Psoas muscle (tissue), 7 donors: ENCODE measurements at regions not wholly inside any gene's neighbourhood (a gene's known extent, or its start where the extent isn't known, plus 50 kb on each side); places are given as distances from the start of the nearest gene placed in this dataset.
A peak's percentile ranks its signal among the peaks of the same experiment; 100 is the strongest.
"Not testable (repeated sequence)": the region's sequence is repeated elsewhere in the genome, so short reads cannot be mapped to it uniquely, and the experiment has no call there.

Experiments
- ATAC-seq, 4 donors: fragments of 200-7000 bp; cut with Tn5 transposase; one replicate each; pipeline ENCODE4 v1.9.1; 2020; ENCODE audit warnings: moderate library complexity in 3 of 4, mild to moderate bottlenecking in 2 of 4
- DNase-seq, 2 donors: peaks; one replicate each; pipeline ENCODE4 v3.0.0-alpha.2; 2020
- H3K27ac ChIP-seq: fragments of 200-600 bp; one replicate; pipeline ENCODE4 v1.8.0; 2022
- H3K27me3 ChIP-seq, 3 donors: fragments of 200-600 bp in 1 of 3; one replicate each; pipeline versions ENCODE4 v1.6.1 to v1.8.0; 2013 to 2022; ENCODE audit warnings: low read length in 2 of 3, mild to moderate bottlenecking in 2 of 3, moderate library complexity in 1 of 3; ENCODE audit not compliant: insufficient read depth in 3 of 3
- H3K36me3 ChIP-seq, 2 donors: fragments of 200-600 bp in 1 of 2; one replicate each; pipeline versions ENCODE4 v1.6.1 to v1.8.0; 2013 to 2022; ENCODE audit warnings: low read depth in 1 of 2, mild to moderate bottlenecking in 1 of 2, moderate library complexity in 1 of 2; ENCODE audit not compliant: insufficient read depth in 1 of 2
- H3K4me1 ChIP-seq: fragments of 200-600 bp; one replicate; pipeline ENCODE4 v1.8.0; 2022
- H3K4me3 ChIP-seq: fragments of 200-600 bp; one replicate; pipeline ENCODE4 v1.8.0; 2022; ENCODE audit warnings: mild to moderate bottlenecking
- H3K9me3 ChIP-seq: fragments of 200-600 bp; one replicate; pipeline ENCODE4 v1.8.0; 2022
- CTCF ChIP-seq: fragments of 200-600 bp; IDR thresholded peaks from one replicate; pipeline ENCODE4 v1.8.0; 2022; ENCODE audit warnings: antibody characterized with exemption
- WGBS, 3 donors: extraction: QIAGEN DNeasy Blood & Tissue Kit; methylation state at CpG; one replicate each; pipeline versions ENCODE4 v1.1.6 to v1.1.7; 2013; 5-methylcytosine and 5-hydroxymethylcytosine counted together
- intact Hi-C, 2 donors: fragments of 100-400 bp; cut with DNase I; formaldehyde crosslinking; loops; one replicate each; pipeline versions ENCODE4 v1.11.0 to v1.14.2; 2022
- donor health status: healthy with polysubstance abuse.
- donor health status: DM: no; HTN: no; CAD: no; lungs with moderate emphysema.
- donor health status: Bipolar disorder and iron deficiency.
- donor health status: healthy.
- donor health status: DM: yes; HTN: yes; CAD: no.
- donor health status: DM: no; HTN: no; CAD: no.
- donor health status: DM: yes; HTN: yes; CAD: no.

GRCh38 chr5:124913329-124913653 is 166.9 kb upstream of the ZNF608 start:
- intact Hi-C loops: loop anchor here in 1 of 2 donors (5.0 kb wide), 1 partner anchor 134 kb away; no protein-coding TSS in a partner anchor
- Histone ChIP-seq H3K27ac (peak overlapping the region; percentile 50), H3K9me3 (no peaks in the 10 kb centered on the region), H3K36me3 (no peaks in the 10 kb centered on the region), H3K4me3 (no peak overlapping the region), H3K4me1 (peaks cover 5% of the 10 kb centered on the region), H3K27me3 (no peaks in the 10 kb centered on the region)
- no peak for TF ChIP-seq CTCF
- peak; percentile 52 to 60 (median 56) for ATAC-seq
- no peak for DNase-seq
- 42 to 48% (median 46%) methylated on average over 2 of the region's 2 CpGs for WGBS, 3 donors

DNA sequence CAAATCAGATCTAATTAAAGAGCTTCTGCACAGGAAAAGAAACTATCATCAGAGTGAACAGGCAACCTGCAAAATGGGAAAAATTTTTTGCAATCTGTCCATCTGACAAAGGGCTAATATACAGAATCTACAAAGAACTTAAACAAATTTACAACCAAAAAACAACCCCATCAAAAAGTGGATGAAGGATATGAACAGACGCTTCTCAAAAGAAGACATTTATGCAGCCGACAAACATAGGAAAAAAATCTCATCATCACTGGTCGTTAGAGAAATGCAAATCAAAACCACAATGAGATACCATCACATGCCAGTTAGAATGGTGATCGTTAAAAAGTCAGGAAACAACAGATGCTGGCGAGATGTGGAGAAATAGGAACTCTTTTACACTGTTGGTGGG is 169.9 kb upstream of the ZNF608 start:
- ATAC-seq, intact Hi-C loops: not testable (repeated sequence)
- 67 to 69% (median 67%) methylated on average over 5 of the region's 5 CpGs for WGBS, 3 donors

DNA sequence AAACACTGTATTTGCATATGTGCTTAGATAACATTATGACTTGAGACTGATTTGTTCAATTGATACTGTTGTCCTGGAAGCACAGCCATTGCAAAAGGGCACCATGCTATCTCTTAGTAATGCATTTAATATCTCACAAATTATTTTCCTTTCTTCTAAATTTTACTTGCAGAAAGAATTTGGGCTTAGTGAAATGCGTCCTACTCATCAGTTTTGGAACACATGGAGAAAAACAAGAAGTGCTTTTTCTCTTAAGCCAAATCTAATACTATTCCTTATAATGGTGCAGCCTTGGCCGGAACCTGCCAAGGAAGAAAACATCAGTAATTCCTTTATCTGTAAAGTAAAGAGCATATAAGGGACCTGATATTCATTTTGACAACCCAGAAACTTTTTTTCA is 172.2 kb upstream of the ZNF608 start:
- Histone ChIP-seq H3K36me3 (no peaks in the 10 kb centered on the region), H3K4me1 (peaks cover 12% of the 10 kb centered on the region), H3K27ac (no peak overlapping the region), H3K4me3 (no peak overlapping the region), H3K27me3 (no peaks in the 10 kb centered on the region), H3K9me3 (no peaks in the 10 kb centered on the region)
- ATAC-seq (no peak), DNase-seq (no peak)
- WGBS, 3 donors: 86 to 93% (median 91%) methylated on average over 2 of the region's 2 CpGs
- intact Hi-C loops: no loop called here
- no peak for TF ChIP-seq CTCF

More for the DNA sequence above, 169.9 kb upstream of the ZNF608 start:
- DNase-seq, H3K27me3 ChIP-seq, H3K9me3 ChIP-seq, H3K36me3 ChIP-seq, H3K4me1 ChIP-seq, H3K4me3 ChIP-seq, H3K27ac ChIP-seq: not testable (repeated sequence)

DNA sequence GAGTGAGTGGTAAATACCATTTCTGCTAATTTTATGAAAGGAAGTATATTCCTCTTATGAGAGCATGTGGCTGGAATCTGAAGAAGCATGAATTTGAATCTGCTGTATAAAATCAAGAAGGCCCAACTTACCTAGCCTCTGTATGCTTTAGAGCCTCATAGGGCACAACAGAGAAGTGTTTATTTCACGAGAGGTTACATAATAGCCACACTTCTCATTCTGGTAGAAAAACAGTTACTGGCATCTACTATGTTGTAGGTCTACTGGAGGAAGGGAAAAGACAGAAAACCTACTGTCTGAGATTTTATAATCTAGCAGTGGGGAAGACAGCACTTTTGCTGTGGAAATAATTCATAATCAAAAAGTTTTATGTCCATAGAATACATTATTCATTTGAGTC is 172.6 kb upstream of the ZNF608 start:
- no peak for TF ChIP-seq CTCF
- Histone ChIP-seq H3K4me3 (no peak overlapping the region), H3K27me3 (no peaks in the 10 kb centered on the region), H3K27ac (no peak overlapping the region), H3K36me3 (no peaks in the 10 kb centered on the region), H3K4me1 (peaks cover 14% of the 10 kb centered on the region), H3K9me3 (no peaks in the 10 kb centered on the region)
- DNase-seq (no peak), ATAC-seq (no peak)
- 82 to 97% (median 86%) methylated on average over 1 of the region's 1 CpG for WGBS, 3 donors
- intact Hi-C loops: no loop called here

GRCh38 chr5:124919747-124920525 is 173.5 kb upstream of the ZNF608 start:
- Histone ChIP-seq H3K36me3 (no peaks in the 10 kb centered on the region), H3K9me3 (no peaks in the 10 kb centered on the region), H3K4me1 (peaks cover 14% of the 10 kb centered on the region), H3K27ac (no peak overlapping the region), H3K4me3 (no peak overlapping the region), H3K27me3 (no peaks in the 10 kb centered on the region)
- DNase-seq: no peak
- WGBS, 3 donors: 86 to 95% (median 94%) methylated on average over 6 of the region's 6 CpGs
- no peak for ATAC-seq
- intact Hi-C loops: no loop called here
- no peak for TF ChIP-seq CTCF
